HAP-1 (cell line): ENCODE measurements at regions not wholly inside any gene's neighbourhood (a gene's known extent, or its start where the extent isn't known, plus 50 kb on each side); places are given as distances from the start of the nearest gene placed in this dataset.
"Not testable (repeated sequence)": the region's sequence is repeated elsewhere in the genome, so short reads cannot be mapped to it uniquely, and the experiment has no call there.

Experiments
- DNase-seq, 2 experiments: peaks; one replicate each; pipeline ENCODE4 v3.0.0-alpha.2; 2016 to 2020; ENCODE audit warnings: low spot score in 2 of 2
- H3K27me3 ChIP-seq: fragments of 250-450 bp; sonication (Bioruptor Pico); 2 replicates; pipeline ENCODE4 v1.5.1; 2020; ENCODE audit warnings: low read depth, mild to moderate bottlenecking, moderate library complexity
- H3K36me3 ChIP-seq: fragments of 250-450 bp; sonication (Bioruptor Pico); replicated peaks from 2 replicates; pipeline ENCODE4 v1.5.1; 2020; ENCODE audit warnings: mild to moderate bottlenecking
- H3K4me1 ChIP-seq: fragments of 250-450 bp; sonication (Bioruptor Pico); 2 replicates; pipeline ENCODE4 v1.5.1; 2020; ENCODE audit warnings: mild to moderate bottlenecking
- H3K4me3 ChIP-seq: fragments of 250-450 bp; sonication (Bioruptor Pico); 2 replicates; pipeline ENCODE4 v1.5.1; 2020; ENCODE audit warnings: mild to moderate bottlenecking, moderate library complexity
- H3K9me3 ChIP-seq: fragments of 250-450 bp; sonication (Bioruptor Pico); 2 replicates; pipeline ENCODE4 v1.5.1; 2020; ENCODE audit warnings: mild to moderate bottlenecking, moderate library complexity
- in situ Hi-C: fragments of 300-500 bp; cut with MboI; formaldehyde crosslinking; loops from 3 replicates; pipeline ENCODE4 v1.14.3; 2020; ENCODE audit warnings: low sequenced_read_pairs, inconsistent platforms, mixed read lengths

GRCh38 chr3:21220944-21221343 lies 530.1 kb downstream of the ZNF385D start:
- Histone ChIP-seq H3K27me3 (no peaks in the 10 kb centered on the region), H3K4me3 (no peak overlapping the region), H3K4me1 (peaks cover 5% of the 10 kb centered on the region; the same call in 1 of the 2 replicates), H3K9me3 (no peaks in the 10 kb centered on the region), H3K36me3 (no peaks in the 10 kb centered on the region)
- no peak for DNase-seq
- in situ Hi-C loops: no loop called here

DNA sequence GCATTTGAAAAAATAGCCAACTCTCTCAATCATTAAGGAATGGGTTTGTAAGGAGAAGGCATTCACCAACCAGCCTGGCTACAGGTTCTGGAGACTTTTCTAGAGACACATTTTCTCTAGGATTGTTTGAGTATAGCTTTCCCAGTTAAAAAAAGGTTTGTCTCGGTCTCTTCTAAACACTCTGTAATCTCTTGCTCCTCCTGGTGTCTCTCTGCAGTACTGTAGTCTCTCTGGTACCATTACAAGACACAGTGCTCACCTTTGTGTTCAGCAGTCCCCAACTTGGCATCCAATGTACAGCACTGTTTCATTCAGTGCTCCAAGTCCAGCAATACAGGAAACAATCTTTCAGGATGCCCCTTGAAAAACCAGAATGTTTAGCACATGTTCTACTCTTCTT lies 534.4 kb downstream of the ZNF385D start:
- H3K4me3 ChIP-seq: no peak overlapping the region
- no peaks in the 10 kb centered on the region for H3K27me3 ChIP-seq
- no peaks in the 10 kb centered on the region for H3K9me3 ChIP-seq
- in situ Hi-C loops: no loop called here
- no peaks in the 10 kb centered on the region for H3K4me1 ChIP-seq
- DNase-seq: peak; percentile 20 to 38
- H3K36me3 ChIP-seq: no peaks in the 10 kb centered on the region

- in situ Hi-C loops, H3K36me3 ChIP-seq, H3K4me1 ChIP-seq, H3K4me3 ChIP-seq, H3K9me3 ChIP-seq, DNase-seq, H3K27me3 ChIP-seq: not testable (repeated sequence)
These were observed 546.9 kb downstream of the ZNF385D start for GRCh38 chr3:21204122-21204521.

DNA sequence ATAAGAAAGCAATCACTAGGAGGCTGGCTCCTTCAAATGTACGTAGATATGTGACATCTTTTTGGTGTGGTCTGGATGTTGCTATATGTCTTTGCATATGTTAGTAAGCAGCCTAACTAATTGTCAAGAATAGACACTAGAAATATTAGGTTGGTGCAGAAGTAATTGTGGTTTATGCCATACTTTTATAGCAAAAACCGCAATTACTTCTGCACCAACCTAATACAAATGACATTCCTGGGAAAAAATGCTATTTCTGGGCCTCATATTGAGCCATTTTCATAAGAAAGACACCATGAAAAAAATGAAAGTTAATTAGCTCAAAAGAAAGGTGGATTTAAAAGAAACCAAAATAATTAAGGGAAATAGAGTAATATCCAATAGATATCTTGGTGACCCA lies 555.8 kb downstream of the ZNF385D start:
- in situ Hi-C loops: no loop called here
- Histone ChIP-seq H3K4me1 (no peaks in the 10 kb centered on the region), H3K27me3 (no peaks in the 10 kb centered on the region), H3K9me3 (no peaks in the 10 kb centered on the region), H3K36me3 (no peaks in the 10 kb centered on the region), H3K4me3 (no peak overlapping the region)
- DNase-seq: no peak

- in situ Hi-C loops, H3K4me3 ChIP-seq, DNase-seq, H3K9me3 ChIP-seq, H3K27me3 ChIP-seq, H3K4me1 ChIP-seq, H3K36me3 ChIP-seq: not testable (repeated sequence)
These were observed 557.0 kb downstream of the ZNF385D start for GRCh38 chr3:21194036-21194435.

- H3K36me3 ChIP-seq: no peaks in the 10 kb centered on the region
- H3K4me3 ChIP-seq: no peak overlapping the region
- H3K4me1 ChIP-seq: no peaks in the 10 kb centered on the region
- H3K27me3 ChIP-seq: no peaks in the 10 kb centered on the region
- no peak for DNase-seq
- in situ Hi-C loops: no loop called here
- H3K9me3 ChIP-seq: no peaks in the 10 kb centered on the region
These were observed 562.6 kb downstream of the ZNF385D start for GRCh38 chr3:21188459-21188858.

DNA sequence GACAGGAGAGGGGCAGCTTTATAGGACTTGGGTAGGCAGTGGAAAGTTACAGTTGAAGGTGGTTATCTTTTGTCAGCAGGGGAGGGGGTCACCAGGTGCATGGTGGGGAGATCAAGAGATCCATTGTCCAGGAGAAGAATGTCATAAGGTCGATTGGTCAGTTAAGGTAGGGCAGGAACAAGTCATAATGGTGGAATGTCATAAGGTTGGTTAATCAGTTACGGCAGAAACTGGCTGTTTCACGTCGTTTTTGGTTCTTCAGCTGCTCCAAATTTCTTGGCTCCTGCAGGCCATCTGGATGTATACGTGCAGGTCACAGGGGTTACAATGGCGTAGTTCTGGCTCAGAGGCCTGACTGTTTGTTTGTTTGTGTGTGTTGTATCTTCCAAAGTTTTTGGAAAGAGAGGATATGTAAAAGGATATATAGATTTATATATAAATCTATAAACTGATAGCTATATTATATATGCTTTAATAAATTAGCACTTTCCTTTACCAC lies 565.1 kb downstream of the ZNF385D start:
- no peaks in the 10 kb centered on the region for H3K4me1 ChIP-seq
- no peaks in the 10 kb centered on the region for H3K27me3 ChIP-seq
- no peak for DNase-seq
- H3K9me3 ChIP-seq: no peaks in the 10 kb centered on the region
- no peaks in the 10 kb centered on the region for H3K36me3 ChIP-seq
- in situ Hi-C loops: no loop called here
- no peak overlapping the region for H3K4me3 ChIP-seq

- no peaks in the 10 kb centered on the region for H3K9me3 ChIP-seq
- peaks cover 10% of the 10 kb centered on the region for H3K4me1 ChIP-seq
- no peak overlapping the region for H3K4me3 ChIP-seq
- in situ Hi-C loops: no loop called here
- no peaks in the 10 kb centered on the region for H3K36me3 ChIP-seq
- DNase-seq: no peak
- H3K27me3 ChIP-seq: no peaks in the 10 kb centered on the region
These were observed 576.5 kb downstream of the ZNF385D start for GRCh38 chr3:21174461-21174860.

DNA sequence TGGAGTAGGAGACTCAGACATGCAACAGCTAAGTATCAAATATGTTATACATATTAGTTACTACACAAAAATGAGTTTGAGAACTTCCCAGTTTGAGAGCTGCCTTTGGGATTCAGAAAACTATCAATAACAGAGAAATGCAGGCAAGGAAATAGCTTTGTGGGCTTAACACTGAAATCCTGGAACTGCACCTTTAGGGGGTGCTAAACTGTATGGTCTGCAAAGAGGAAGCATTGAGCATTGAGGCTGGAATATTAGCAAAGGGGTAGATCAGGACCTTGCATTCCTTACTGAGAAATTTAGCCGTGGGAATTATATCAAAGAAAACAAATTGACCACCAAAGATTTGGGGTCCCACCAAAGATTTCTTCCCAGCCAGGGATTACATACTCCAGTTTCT lies 580.0 kb downstream of the ZNF385D start:
- in situ Hi-C loops: no loop called here
- H3K9me3 ChIP-seq: no peaks in the 10 kb centered on the region
- H3K36me3 ChIP-seq: no peaks in the 10 kb centered on the region
- H3K4me1 ChIP-seq: peaks cover 10% of the 10 kb centered on the region
- DNase-seq: peak; percentile 41 to 55
- no peaks in the 10 kb centered on the region for H3K27me3 ChIP-seq
- H3K4me3 ChIP-seq: no peak overlapping the region

GRCh38 chr3:21169948-21170347 lies 581.1 kb downstream of the ZNF385D start:
- H3K9me3 ChIP-seq: no peaks in the 10 kb centered on the region
- no peak overlapping the region for H3K4me3 ChIP-seq
- peaks cover 10% of the 10 kb centered on the region for H3K4me1 ChIP-seq
- peak in 1 of 2 experiments; percentile 72 for DNase-seq
- in situ Hi-C loops: no loop called here
- H3K27me3 ChIP-seq: no peaks in the 10 kb centered on the region
- H3K36me3 ChIP-seq: no peaks in the 10 kb centered on the region

DNA sequence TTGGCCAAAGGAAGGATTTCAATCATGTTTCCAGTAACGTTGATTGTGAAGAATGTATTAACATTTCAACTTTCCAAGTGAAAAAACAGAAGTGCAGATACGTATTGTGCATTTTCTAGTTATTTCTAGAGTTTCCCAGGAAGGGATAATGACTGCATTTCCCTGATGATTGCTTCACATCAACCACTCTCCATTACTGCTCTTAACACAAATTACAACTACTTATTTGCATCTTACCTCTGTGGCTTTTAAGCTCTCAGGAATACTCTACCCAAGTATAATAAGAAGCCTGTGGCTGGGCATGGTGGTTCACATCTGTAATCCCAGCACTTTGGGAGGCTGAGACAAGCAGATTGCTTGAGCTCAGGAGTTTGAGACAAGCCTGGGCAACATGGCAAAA lies 582.5 kb downstream of the ZNF385D start:
- no peaks in the 10 kb centered on the region for H3K9me3 ChIP-seq

DNA sequence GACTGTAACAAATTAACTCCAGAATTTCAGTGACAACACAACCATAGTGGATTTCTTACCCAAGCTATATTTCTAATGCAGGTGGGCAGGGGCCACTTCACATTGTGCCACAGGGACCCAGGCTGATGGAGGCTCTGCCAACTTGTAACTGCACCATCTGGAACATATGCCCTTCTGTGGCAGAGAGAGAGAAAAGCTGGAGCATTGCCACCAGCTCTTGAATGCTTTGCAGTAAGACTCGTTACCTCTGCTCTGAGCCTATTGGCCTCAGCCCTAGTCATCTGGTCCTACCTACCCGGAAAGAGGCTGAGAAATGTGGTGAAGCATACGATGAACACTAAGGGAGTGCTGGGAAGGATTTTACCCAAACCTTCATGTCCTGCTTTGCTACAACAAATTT lies 587.1 kb downstream of the ZNF385D start:
- in situ Hi-C loops: no loop called here
- no peak for DNase-seq
- no peaks in the 10 kb centered on the region for H3K4me1 ChIP-seq

More for the DNA sequence above, 582.5 kb downstream of the ZNF385D start:
- no peak for DNase-seq
- in situ Hi-C loops: no loop called here
- H3K36me3 ChIP-seq: no peaks in the 10 kb centered on the region
- no peak overlapping the region for H3K4me3 ChIP-seq
- H3K27me3 ChIP-seq: no peaks in the 10 kb centered on the region
- peaks cover 10% of the 10 kb centered on the region for H3K4me1 ChIP-seq

GRCh38 chr3:21159543-21159906 lies 591.5 kb downstream of the ZNF385D start:
- Histone ChIP-seq H3K36me3 (no peaks in the 10 kb centered on the region), H3K4me1 (no peaks in the 10 kb centered on the region), H3K27me3 (0 out of 2 replicates have a peak, but pooled peaks cover 2% of the 10 kb centered on the region), H3K9me3 (no peaks in the 10 kb centered on the region), H3K4me3 (no peak overlapping the region)
- no peak for DNase-seq
- in situ Hi-C loops: no loop called here

More for the DNA sequence above, 587.1 kb downstream of the ZNF385D start:
- Histone ChIP-seq H3K9me3 (no peaks in the 10 kb centered on the region), H3K4me3 (no peak overlapping the region), H3K36me3 (no peaks in the 10 kb centered on the region), H3K27me3 (no peaks in the 10 kb centered on the region)

GRCh38 chr3:21158861-21159542 lies 592.0 kb downstream of the ZNF385D start:
- H3K9me3 ChIP-seq: no peaks in the 10 kb centered on the region
- 0 out of 2 replicates have a peak, but pooled peaks cover 2% of the 10 kb centered on the region for H3K27me3 ChIP-seq
- in situ Hi-C loops: no loop called here
- H3K4me3 ChIP-seq: no peak overlapping the region
- DNase-seq: no peak
- no peaks in the 10 kb centered on the region for H3K4me1 ChIP-seq
- no peaks in the 10 kb centered on the region for H3K36me3 ChIP-seq

DNA sequence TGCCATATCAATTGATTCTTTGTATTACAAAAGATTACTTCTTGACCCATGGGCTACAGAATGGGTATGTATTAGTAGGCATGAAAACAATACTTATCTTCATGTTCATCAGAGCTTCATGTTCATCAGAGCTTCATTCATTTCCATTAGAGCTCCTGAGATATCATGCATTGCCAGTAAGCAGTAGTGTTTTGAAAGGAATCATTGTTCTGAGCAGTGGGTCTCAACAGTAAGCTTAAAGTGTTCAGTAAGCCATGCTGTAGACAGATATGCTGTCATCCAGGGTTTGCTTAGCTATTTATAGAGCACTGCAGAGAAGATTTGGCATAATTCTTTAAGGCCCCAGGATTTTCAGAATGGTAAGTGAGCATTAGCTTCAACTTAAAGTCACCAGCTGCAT lies 596.1 kb downstream of the ZNF385D start:
- in situ Hi-C loops: no loop called here

More for the DNA sequence above, 596.1 kb downstream of the ZNF385D start:
- Histone ChIP-seq H3K9me3 (no peaks in the 10 kb centered on the region), H3K4me1 (no peaks in the 10 kb centered on the region), H3K4me3 (no peak overlapping the region), H3K27me3 (0 out of 2 replicates have a peak, but pooled peaks cover 2% of the 10 kb centered on the region), H3K36me3 (no peaks in the 10 kb centered on the region)
- no peak for DNase-seq
